K562 (cell line): ENCODE measurements at regions not wholly inside any gene's neighbourhood (a gene's known extent, or its start where the extent isn't known, plus 50 kb on each side); places are given as distances from the start of the nearest gene placed in this dataset.

Source experiments
- ATAC-seq: fragments of 200-7000 bp; cut with Tn5 transposase; 3 replicates; pipeline ENCODE4 v1.9.1; 2020; ENCODE audit warnings: moderate library complexity
- BruUV-seq: library from RNA; stranded (reverse); fragments of 400-500 nt; replicated peaks from 2 replicates; lab custom pipeline; 2021; lab: Mats Ljungman, UMichigan
- CTCF ChIA-PET: fragments of 300-600 bp; formaldehyde crosslinking; extraction: SDS; loops from one replicate; lab custom pipeline; 2021; ENCODE audit warnings: low intra/inter-chr PET ratio; lab: Yijun Ruan, JAX
- POLR2A ChIA-PET: fragments of 300-600, 350-650 bp; sonication (Branson Sonifier 250); formaldehyde crosslinking; extraction: SDS; loops from one replicate; lab custom pipeline; 2021; ENCODE audit warnings: antibody characterized with exemption, inconsistent platforms; lab: Yijun Ruan, JAX
- DNase-seq, 4 experiments: peaks; one replicate each; pipeline versions ENCODE4 v3.0.0 to v3.0.0-alpha.2; 2011 to 2018; ENCODE audit warnings: low spot score in 3 of 4, mixed read lengths in 3 of 4; ENCODE audit errors: extremely low read depth in 1 of 4
- FAIRE-seq: peaks from 2 replicates; lab custom pipeline; 2011; peaks lifted over from hg19 to GRCh38; lab: Jason Lieb, UNC
- H2AFZ ChIP-seq: 2 replicates; pipeline ENCODE4 v1.6.0; 2011; ENCODE audit warnings: low read depth, low read length, control low read depth, inconsistent platforms
- H3K27ac ChIP-seq: fragments of 200-600 bp; 3 replicates; pipeline ENCODE4 v1.8.0; 2011; ENCODE audit warnings: low read depth, mild to moderate bottlenecking, control low read depth, inconsistent platforms, low read length, moderate library complexity, mixed read lengths; ENCODE audit errors: extremely low read depth
- H3K27me3 ChIP-seq, 2 experiments: fragments of 300-600 bp in 1 of 2; 2 replicates in 1 of 2; 3 replicates in 1 of 2; pipeline versions ENCODE4 v1.6.0 to v1.8.0; 2011; ENCODE audit warnings: inconsistent platforms in 2 of 2, low read length in 2 of 2, mild to moderate bottlenecking in 1 of 2, mixed read lengths in 1 of 2, moderate library complexity in 1 of 2; ENCODE audit not compliant: control insufficient read depth in 2 of 2, insufficient read depth in 2 of 2
- H3K36me3 ChIP-seq: fragments of 300-600 bp; 3 replicates; pipeline ENCODE4 v1.8.0; 2011; ENCODE audit warnings: mild to moderate bottlenecking, low read length, inconsistent platforms; ENCODE audit not compliant: control insufficient read depth, insufficient read depth
- H3K4me1 ChIP-seq, 2 experiments: fragments of 200-600 bp in 1 of 2; replicated peaks in 1 of 2; 2 replicates in 1 of 2; 3 replicates in 1 of 2; pipeline versions ENCODE4 v1.5.1 to v1.8.0; 2011; ENCODE audit warnings: inconsistent platforms in 2 of 2, low read length in 2 of 2, mild to moderate bottlenecking in 1 of 2, mixed read lengths in 1 of 2, moderate library complexity in 1 of 2; ENCODE audit not compliant: control insufficient read depth in 2 of 2, insufficient read depth in 2 of 2
- H3K4me2 ChIP-seq: 2 replicates; pipeline ENCODE4 v1.6.1; 2011; ENCODE audit warnings: low read length, control low read depth, inconsistent platforms, mixed read lengths; ENCODE audit not compliant: insufficient read depth
- H3K4me3 ChIP-seq: fragments of 200-600 bp; sonication (generic), shearing (Covaris generic); 2 replicates; pipeline ENCODE4 v1.5.1; 2016; ENCODE audit warnings: control low read depth, inconsistent platforms
- H3K79me2 ChIP-seq: fragments of 200-600 bp; 3 replicates; pipeline ENCODE4 v1.8.0; 2011; ENCODE audit warnings: low read length, inconsistent platforms; ENCODE audit not compliant: control insufficient read depth, insufficient read depth
- H3K9ac ChIP-seq, 2 experiments: 2 replicates each; pipeline versions ENCODE4 v1.6.0 to v1.6.1; 2011; ENCODE audit warnings: low read depth in 2 of 2, low read length in 2 of 2, control low read depth in 1 of 2, inconsistent platforms in 1 of 2, mild to moderate bottlenecking in 1 of 2, mixed read lengths in 1 of 2; ENCODE audit not compliant: insufficient read depth in 1 of 2
- H3K9me1 ChIP-seq: one replicate; pipeline ENCODE4 v1.6.0; 2011; ENCODE audit warnings: inconsistent platforms, mild to moderate bottlenecking, low read length, moderate library complexity; ENCODE audit not compliant: control insufficient read depth, insufficient read depth
- H3K9me3 ChIP-seq: replicated peaks from 2 replicates; pipeline ENCODE4 v1.5.1; 2011; ENCODE audit warnings: low read depth, low read length, inconsistent platforms; ENCODE audit not compliant: control insufficient read depth, insufficient read depth
- H4K20me1 ChIP-seq: replicated peaks from 2 replicates; pipeline ENCODE4 v1.6.1; 2011; ENCODE audit warnings: low read length, inconsistent platforms, mixed read lengths; ENCODE audit not compliant: control insufficient read depth, insufficient read depth
- ARID1B ChIP-seq: fragments of 450-650 bp; IDR thresholded peaks from 2 replicates; pipeline ENCODE4 v1.6.1; 2016; ENCODE audit warnings: antibody characterized with exemption, mild to moderate bottlenecking, inconsistent platforms
- BDP1 ChIP-seq: IDR thresholded peaks from 3 replicates; pipeline ENCODE4 v1.6.1; 2011; ENCODE audit not compliant: insufficient read length, insufficient read depth
- CEBPB ChIP-seq: fragments of 450-650 bp; IDR thresholded peaks from 2 replicates; pipeline ENCODE4 v1.6.1; 2016; ENCODE audit warnings: missing genetic modification characterization, missing compliant biosample characterization
- ELF2 ChIP-seq: fragments of 250-450 bp; sonication (Bioruptor Pico); IDR thresholded peaks from 2 replicates; pipeline ENCODE4 v1.5.0; 2021; ENCODE audit warnings: mild to moderate bottlenecking
- GATA2 ChIP-seq: sonication (generic); formaldehyde crosslinking; IDR thresholded peaks from 2 replicates; pipeline ENCODE4 v1.4.0; 2020; ENCODE audit warnings: mild to moderate bottlenecking, missing genetic modification reagents
- HIVEP1 ChIP-seq: fragments of 250-450 bp; sonication (Bioruptor Pico); IDR thresholded peaks from 2 replicates; pipeline ENCODE4 v1.4.0; 2020; ENCODE audit warnings: mild to moderate bottlenecking
- MXI1 ChIP-seq: IDR thresholded peaks from 2 replicates; pipeline ENCODE4 v1.6.1; 2011; ENCODE audit warnings: low read depth, mild to moderate bottlenecking, improper control_type of control experiment, low read length
- POLR3G ChIP-seq: IDR thresholded peaks from 2 replicates; pipeline ENCODE4 v1.6.1; 2011; ENCODE audit not compliant: insufficient read length, insufficient replicate concordance; ENCODE audit errors: extremely low read depth
- POU5F1 ChIP-seq: fragments of 150-350 bp; IDR thresholded peaks from 2 replicates; pipeline ENCODE4 v1.6.1; 2014; ENCODE audit warnings: borderline replicate concordance, low read length, low read depth, mild to moderate bottlenecking; ENCODE audit not compliant: partially characterized antibody
- RBM17 ChIP-seq: fragments of 200-400 bp; formaldehyde crosslinking; IDR thresholded peaks from 2 replicates; pipeline ENCODE4 v1.6.1; 2017; ENCODE audit warnings: low read depth, mild to moderate bottlenecking, low read length, borderline replicate concordance
- RBM25 ChIP-seq: fragments of 200-400 bp; formaldehyde crosslinking; IDR thresholded peaks from 2 replicates; pipeline ENCODE4 v1.6.1; 2018; ENCODE audit warnings: low read length, low read depth, moderate library complexity; ENCODE audit not compliant: severe bottlenecking
- STAT6 ChIP-seq: sonication (generic); formaldehyde crosslinking; IDR thresholded peaks from 2 replicates; pipeline ENCODE4 v1.8.1; 2023; ENCODE audit warnings: mild to moderate bottlenecking, missing genetic modification reagents
- ZKSCAN1 ChIP-seq: fragments of 150-350 bp; IDR thresholded peaks from 2 replicates; pipeline ENCODE4 v1.6.1; 2016; ENCODE audit warnings: low read depth, low read length
- ZNF224 ChIP-seq: sonication (generic); formaldehyde crosslinking; IDR thresholded peaks from 2 replicates; pipeline ENCODE4 v1.8.0; 2022; ENCODE audit warnings: mild to moderate bottlenecking, missing genetic modification reagents
- ZNF354B ChIP-seq: fragments of 250-450 bp; sonication (Bioruptor Pico); IDR thresholded peaks from 2 replicates; pipeline ENCODE4 v1.4.0; 2020
- ZNF507 ChIP-seq: conservative IDR thresholded peaks from 2 replicates; pipeline ENCODE4 v1.6.1; 2017; ENCODE audit warnings: missing genetic modification characterization, missing compliant biosample characterization
- ZNF57 ChIP-seq: fragments of 450-650 bp; formaldehyde crosslinking; IDR thresholded peaks from 2 replicates; pipeline ENCODE4 v1.4.0; 2020; ENCODE audit warnings: mild to moderate bottlenecking, moderate library complexity
- WGBS: fragments of 100-300 bp; shearing (Covaris generic); methylation state at CpG from one replicate; pipeline ENCODE4 v1.1.6; 2016; ENCODE audit warnings: low coverage, mixed read lengths; ENCODE audit not compliant: insufficient coverage; ENCODE audit errors: missing lambda C conversion rate; 5-methylcytosine and 5-hydroxymethylcytosine counted together
- in situ Hi-C: fragments of 300-500 bp; cut with MboI; formaldehyde crosslinking; loops from 4 replicates; pipeline ENCODE4 v1.15.0; 2018; ENCODE audit warnings: inconsistent platforms, mixed read lengths
- intact Hi-C: fragments of 100-400 bp; cut with micrococcal nuclease; formaldehyde crosslinking; loops from 2 replicates; pipeline ENCODE4 v1.14.2; 2022

GRCh38 chr12:91533366-91533765 lies 350.7 kb upstream of the DCN start:
- WGBS, result 86% methylated on average over 1 of the region's 1 CpG
- in situ Hi-C loops (no loop called here), intact Hi-C loops (no loop called here)
- H3K27me3 ChIP-seq, result no peaks in the 10 kb centered on the region
- H4K20me1 ChIP-seq, result no peaks in the 10 kb centered on the region
- H3K9me3 ChIP-seq, result 0 out of 2 replicates have a peak, but pooled peaks cover 2% of the 10 kb centered on the region
- no peak for FAIRE-seq
- TF ChIP-seq ELF2 (CRISPR knock-in tag), result no peak
- peak; percentile 17 for TF ChIP-seq RBM25
- no peak for TF ChIP-seq HIVEP1 (CRISPR knock-in tag)
- TF ChIP-seq ZNF507 (tag), result peak; percentile 99
- peak; percentile 72; the same call in 1 of the 2 replicates for TF ChIP-seq ZNF354B (CRISPR knock-in tag)
- TF ChIP-seq ARID1B, result no peak
- no peaks in the 10 kb centered on the region for H3K36me3 ChIP-seq
- ChIA-PET CTCF (no interaction called here), POLR2A (no interaction called here)
- no TSS peak for BruUV-seq
- no peak for DNase-seq
- H3K4me1 ChIP-seq, result no peaks in the 10 kb centered on the region
- no peak overlapping the region for H3K4me3 ChIP-seq
- no peak for ATAC-seq
- H3K9me1 ChIP-seq, result no peaks in the 10 kb centered on the region
- no peak overlapping the region for H3K9ac ChIP-seq
- no peak overlapping the region for H2AFZ ChIP-seq
- H3K4me2 ChIP-seq, result no peak overlapping the region
- no peaks in the 10 kb centered on the region for H3K79me2 ChIP-seq
- no peak overlapping the region for H3K27ac ChIP-seq

- FAIRE-seq (no peak), ATAC-seq (no peak), DNase-seq (no peak)
- no TSS peak for BruUV-seq
- POLR2A ChIA-PET, result no interaction called here
- Histone ChIP-seq H3K4me2 (no peak overlapping the region), H3K27ac (no peak overlapping the region), H3K9me1 (no peaks in the 10 kb centered on the region), H3K9ac (no peak overlapping the region), H3K4me3 (no peak overlapping the region), H3K4me1 (no peaks in the 10 kb centered on the region), H3K36me3 (no peaks in the 10 kb centered on the region), H3K79me2 (no peaks in the 10 kb centered on the region), H3K9me3 (0 out of 2 replicates have a peak, but pooled peaks cover 2% of the 10 kb centered on the region), H3K27me3 (no peaks in the 10 kb centered on the region), H4K20me1 (no peaks in the 10 kb centered on the region), H2AFZ (no peak overlapping the region)
- no peak for TF ChIP-seq BDP1
- no peak for TF ChIP-seq HIVEP1 (CRISPR knock-in tag)
- no peak for TF ChIP-seq MXI1
- no peak for TF ChIP-seq CEBPB
- no peak for TF ChIP-seq ZNF224
- TF ChIP-seq GATA2 (CRISPR knock-in tag), result no peak
- TF ChIP-seq POLR3G, result no peak
- no peak for TF ChIP-seq RBM17
- no peak for TF ChIP-seq STAT6 (CRISPR knock-in tag)
- TF ChIP-seq ZNF57, result no peak
- no peak for TF ChIP-seq POU5F1
- TF ChIP-seq ZKSCAN1, result no peak
- 87% methylated on average over 1 of the region's 1 CpG for WGBS
- intact Hi-C loops, result no loop called here
- CTCF ChIA-PET, result no interaction called here
- in situ Hi-C loops, result no loop called here
Observed at GRCh38 chr12:91529829-91530228, 347.2 kb upstream of the DCN start.
